ENCODE measurements at regions not wholly inside any gene's neighbourhood (a gene's known extent, or its start where the extent isn't known, plus 50 kb on each side); places are given as distances from the start of the nearest gene placed in this dataset.
"Not testable (repeated sequence)": the region's sequence is repeated elsewhere in the genome, so short reads cannot be mapped to it uniquely, and the experiment has no call there.

GRCh38 chrX:122113896-122114295 lies 1066.5 kb downstream of the GLUD2 start:
- no peak overlapping the region for H3K27ac ChIP-seq
- TF ChIP-seq CTCF (conservative IDR thresholded peaks at IDR 0.05): no peak

- TF ChIP-seq CTCF (conservative IDR thresholded peaks at IDR 0.05): no peak
- H3K27ac ChIP-seq: no peak overlapping the region
Observed at GRCh38 chrX:122115604-122116003, 1068.2 kb downstream of the GLUD2 start.

GRCh38 chrX:122119361-122119760 lies 1064.7 kb upstream of the GRIA3 start:
- H3K27ac ChIP-seq: no peak overlapping the region
- TF ChIP-seq CTCF (conservative IDR thresholded peaks at IDR 0.05): no peak

GRCh38 chrX:122122274-122122673 lies 1061.8 kb upstream of the GRIA3 start:
- H3K27ac ChIP-seq: no peak overlapping the region
- TF ChIP-seq CTCF (conservative IDR thresholded peaks at IDR 0.05): no peak

- no peak for TF ChIP-seq CTCF (conservative IDR thresholded peaks at IDR 0.05)
- no peak overlapping the region for H3K27ac ChIP-seq
Observed at GRCh38 chrX:122133478-122133877, 1050.6 kb upstream of the GRIA3 start.

GRCh38 chrX:122134291-122134690 lies 1049.8 kb upstream of the GRIA3 start:
- no peak overlapping the region for H3K27ac ChIP-seq
- no peak for TF ChIP-seq CTCF (conservative IDR thresholded peaks at IDR 0.05)

- no peak for TF ChIP-seq CTCF (conservative IDR thresholded peaks at IDR 0.05)
- no peak overlapping the region for H3K27ac ChIP-seq
Observed at GRCh38 chrX:122135070-122135469, 1049.0 kb upstream of the GRIA3 start.

GRCh38 chrX:122140219-122140618 lies 1043.9 kb upstream of the GRIA3 start:
- not testable (repeated sequence) for H3K27ac ChIP-seq
